ENCODE measurements at regions not wholly inside any gene's neighbourhood (a gene's known extent, or its start where the extent isn't known, plus 50 kb on each side); places are given as distances from the start of the nearest gene placed in this dataset.
"Not testable (repeated sequence)": the region's sequence is repeated elsewhere in the genome, so short reads cannot be mapped to it uniquely, and the experiment has no call there.

DNA sequence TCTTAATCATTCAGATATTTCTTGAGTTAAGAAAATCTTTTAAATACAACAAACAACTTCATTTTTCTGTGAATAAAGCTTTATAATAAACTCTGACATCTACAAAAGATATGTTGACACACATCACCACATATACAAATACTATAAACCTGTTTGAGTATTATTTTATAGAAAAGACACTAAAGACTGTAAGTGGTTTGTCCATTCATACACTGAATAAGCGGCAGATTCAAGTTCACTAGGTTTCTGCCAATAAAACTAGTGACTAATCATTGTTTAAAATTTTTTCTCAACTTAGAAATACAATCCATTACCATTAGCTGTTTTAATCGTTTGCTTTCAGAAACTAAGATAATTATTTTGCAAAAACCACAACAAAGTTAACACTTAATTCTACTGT is 1900.0 kb downstream of the C4orf33 start:
- TF ChIP-seq CTCF (IDR thresholded peaks at IDR 0.05) (no peak), POLR2AphosphoS5 (IDR thresholded peaks at IDR 0.05) (no peak), POLR2A (IDR thresholded peaks at IDR 0.05; ENCODE audit: low read depth) (no peak), EP300 (IDR thresholded peaks at IDR 0.05) (no peak)
- intact Hi-C loops (cut with DNase I): no loop called here
- H3K27me3 ChIP-seq: no peaks in the 10 kb centered on the region
- H3K4me3 ChIP-seq: no peak overlapping the region
- no peaks in the 10 kb centered on the region for H3K4me1 ChIP-seq
- H3K36me3 ChIP-seq: no peaks in the 10 kb centered on the region
- H3K9me3 ChIP-seq: no peaks in the 10 kb centered on the region
- 87% methylated on average over 2 of the region's 2 CpGs for WGBS
- no peak for DNase-seq (ENCODE audit: extremely low spot score)
- H3K27ac ChIP-seq (replicated peaks in 1 of 4): no peak overlapping the region

DNA sequence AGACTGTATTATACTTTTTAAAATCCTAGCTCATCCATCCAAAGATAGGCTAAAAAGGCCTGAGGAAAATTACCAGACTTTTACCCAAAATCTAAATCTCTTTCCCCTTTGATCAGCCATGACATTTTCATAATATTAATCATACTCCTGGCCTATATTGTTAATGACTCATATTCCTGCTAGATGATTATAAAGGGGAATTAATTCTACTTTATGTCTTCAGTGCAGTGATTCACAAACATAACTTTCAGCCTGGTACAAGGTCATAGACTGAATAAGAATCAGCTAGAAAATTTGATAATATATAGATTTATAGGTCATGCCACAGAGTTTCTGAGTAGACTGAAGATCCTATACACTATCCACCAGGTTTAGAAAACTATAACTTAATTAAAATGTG is 1905.4 kb downstream of the C4orf33 start:
- Histone ChIP-seq H3K27ac (replicated peaks in 1 of 4) (no peak overlapping the region), H3K36me3 (no peaks in the 10 kb centered on the region), H3K9me3 (no peaks in the 10 kb centered on the region), H3K27me3 (no peaks in the 10 kb centered on the region), H3K4me1 (no peaks in the 10 kb centered on the region), H3K4me3 (no peak overlapping the region)
- intact Hi-C loops (cut with DNase I): no loop called here
- DNase-seq (ENCODE audit: extremely low spot score): no peak
- TF ChIP-seq EP300 (IDR thresholded peaks at IDR 0.05) (no peak), POLR2A (IDR thresholded peaks at IDR 0.05; ENCODE audit: low read depth) (no peak)

GRCh38 chr4:131002132-131002531 is 1906.2 kb downstream of the C4orf33 start:
- no peak for TF ChIP-seq POLR2AphosphoS5 (IDR thresholded peaks at IDR 0.05)
- TF ChIP-seq POLR2A (IDR thresholded peaks at IDR 0.05; ENCODE audit: low read depth): no peak
- TF ChIP-seq EP300 (IDR thresholded peaks at IDR 0.05): no peak
- no peak for TF ChIP-seq CTCF (IDR thresholded peaks at IDR 0.05)
- no peak overlapping the region for H3K27ac ChIP-seq (replicated peaks in 1 of 4)
- intact Hi-C loops (cut with DNase I): no loop called here
- 65% methylated on average over 1 of the region's 1 CpG for WGBS
- H3K4me1 ChIP-seq: no peaks in the 10 kb centered on the region
- no peak for DNase-seq (ENCODE audit: extremely low spot score)
- H3K4me3 ChIP-seq: no peak overlapping the region
- no peaks in the 10 kb centered on the region for H3K9me3 ChIP-seq
- H3K36me3 ChIP-seq: no peaks in the 10 kb centered on the region
- no peaks in the 10 kb centered on the region for H3K27me3 ChIP-seq

- intact Hi-C loops (cut with DNase I): no loop called here
- H3K27me3 ChIP-seq: no peaks in the 10 kb centered on the region
- TF ChIP-seq POLR2AphosphoS5 (IDR thresholded peaks at IDR 0.05) (no peak), POLR2A (IDR thresholded peaks at IDR 0.05; ENCODE audit: low read depth) (no peak), EP300 (IDR thresholded peaks at IDR 0.05) (no peak), CTCF (IDR thresholded peaks at IDR 0.05) (no peak)
- no peaks in the 10 kb centered on the region for H3K36me3 ChIP-seq
- no peaks in the 10 kb centered on the region for H3K9me3 ChIP-seq
- H3K27ac ChIP-seq (replicated peaks in 1 of 4): no peak overlapping the region
- H3K4me3 ChIP-seq: no peak overlapping the region
- H3K4me1 ChIP-seq: no peaks in the 10 kb centered on the region
- DNase-seq (ENCODE audit: extremely low spot score): no peak
- WGBS: 83% methylated on average over 6 of the region's 6 CpGs
Observed at GRCh38 chr4:131006388-131006787, 1910.4 kb downstream of the C4orf33 start.

DNA sequence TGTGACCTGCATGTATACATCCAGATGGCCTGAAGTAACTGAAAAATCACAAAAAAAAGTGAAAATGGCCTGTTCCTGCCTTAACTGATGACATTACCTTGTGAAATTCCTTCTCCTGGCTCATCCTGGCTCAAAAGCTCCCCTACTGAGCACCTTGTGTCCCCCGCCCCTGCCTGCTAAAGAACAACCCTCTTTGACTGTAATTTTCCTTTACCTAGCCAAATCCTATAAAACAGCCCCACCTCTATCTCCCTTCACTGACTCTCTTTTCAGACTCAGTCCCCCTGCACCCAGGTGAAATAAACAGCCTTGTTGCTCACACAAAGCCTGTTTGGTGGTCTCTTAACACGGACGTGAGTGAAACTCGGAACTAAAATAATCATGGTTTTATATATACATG is 1916.0 kb downstream of the C4orf33 start:
- not testable (repeated sequence) for H3K36me3 ChIP-seq
- 85% methylated on average over 4 of the region's 4 CpGs for WGBS

DNA sequence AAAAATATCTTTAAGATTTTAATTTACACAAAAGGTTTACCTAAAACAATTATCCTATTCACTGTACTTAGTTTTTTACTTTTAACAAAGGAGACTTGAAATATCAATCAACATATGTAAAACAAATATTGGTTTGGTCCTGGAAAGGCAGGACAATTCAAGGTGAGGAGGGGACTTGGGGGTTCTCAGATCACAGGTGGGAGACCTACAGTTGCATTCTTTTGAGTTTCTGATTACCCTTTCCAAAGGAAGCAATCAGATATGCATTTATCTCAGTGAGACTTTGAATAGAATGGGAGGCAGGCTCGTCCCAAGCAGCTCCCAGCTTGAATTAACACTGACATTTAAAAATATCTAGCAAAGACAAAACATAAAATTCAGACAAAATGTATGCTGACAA is 1917.3 kb downstream of the C4orf33 start:
- Histone ChIP-seq H3K36me3 (no peaks in the 10 kb centered on the region), H3K27me3 (no peaks in the 10 kb centered on the region), H3K27ac (replicated peaks in 1 of 4) (no peak overlapping the region), H3K4me1 (no peaks in the 10 kb centered on the region), H3K4me3 (no peak overlapping the region), H3K9me3 (no peaks in the 10 kb centered on the region)
- no peak for DNase-seq (ENCODE audit: extremely low spot score)
- intact Hi-C loops (cut with DNase I): no loop called here
- TF ChIP-seq POLR2AphosphoS5 (IDR thresholded peaks at IDR 0.05): no peak
- TF ChIP-seq POLR2A (IDR thresholded peaks at IDR 0.05; ENCODE audit: low read depth): no peak
- TF ChIP-seq CTCF (IDR thresholded peaks at IDR 0.05): no peak
- TF ChIP-seq EP300 (IDR thresholded peaks at IDR 0.05): no peak
- 33% methylated on average over 1 of the region's 1 CpG for WGBS

More for the DNA sequence above, 1916.0 kb downstream of the C4orf33 start:
- H3K9me3 ChIP-seq; DNase-seq (ENCODE audit: extremely low spot score); H3K4me3 ChIP-seq; H3K27me3 ChIP-seq; intact Hi-C loops (cut with DNase I); H3K4me1 ChIP-seq; H3K27ac ChIP-seq (replicated peaks in 1 of 4): not testable (repeated sequence)
